Hepatocyte (in vitro differentiated cells): ENCODE measurements at regions not wholly inside any gene's neighbourhood (a gene's known extent, or its start where the extent isn't known, plus 50 kb on each side); places are given as distances from the start of the nearest gene placed in this dataset.

Source experiments
- EZH2 ChIP-seq: fragments of 200-600 bp; sonication (generic); IDR thresholded peaks from 2 replicates; pipeline ENCODE4 v1.6.1; 2016; ENCODE audit warnings: antibody characterized with exemption, mild to moderate bottlenecking, borderline replicate concordance
- EZH2phosphoT487 ChIP-seq: fragments of 200-600 bp; sonication (generic); IDR thresholded peaks from one replicate; pipeline ENCODE4 v1.6.1; 2018; ENCODE audit warnings: antibody characterized with exemption, mild to moderate bottlenecking, low read depth, moderate library complexity; ENCODE audit not compliant: unreplicated experiment, severe bottlenecking
- TF ChIP-seq, protein P1 (sequence below): fragments of 200-600 bp; sonication (generic); IDR thresholded peaks from 2 replicates; pipeline ENCODE4 v1.5.1; 2016; ENCODE audit warnings: antibody characterized with exemption, mild to moderate bottlenecking; ENCODE audit not compliant: poor library complexity

DNA sequence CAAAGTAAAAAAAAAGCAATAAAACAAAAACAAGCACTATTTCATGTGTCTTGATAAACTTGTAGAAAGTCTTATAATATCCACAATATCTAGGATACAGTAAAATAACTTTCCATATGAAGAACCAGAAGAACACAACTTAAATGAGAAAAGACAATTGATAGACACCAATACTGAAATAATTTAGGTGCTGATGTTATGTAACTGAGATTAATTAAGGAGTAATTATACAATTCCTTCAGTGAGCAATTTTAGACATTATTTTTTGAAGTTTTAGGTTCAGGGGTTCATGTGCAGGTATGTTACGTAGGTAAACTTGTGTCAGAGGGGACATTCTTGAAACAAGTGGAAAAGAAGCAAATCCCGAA, 88.3 kb upstream of the VPREB1 start:
- TF ChIP-seq, protein P1, sequence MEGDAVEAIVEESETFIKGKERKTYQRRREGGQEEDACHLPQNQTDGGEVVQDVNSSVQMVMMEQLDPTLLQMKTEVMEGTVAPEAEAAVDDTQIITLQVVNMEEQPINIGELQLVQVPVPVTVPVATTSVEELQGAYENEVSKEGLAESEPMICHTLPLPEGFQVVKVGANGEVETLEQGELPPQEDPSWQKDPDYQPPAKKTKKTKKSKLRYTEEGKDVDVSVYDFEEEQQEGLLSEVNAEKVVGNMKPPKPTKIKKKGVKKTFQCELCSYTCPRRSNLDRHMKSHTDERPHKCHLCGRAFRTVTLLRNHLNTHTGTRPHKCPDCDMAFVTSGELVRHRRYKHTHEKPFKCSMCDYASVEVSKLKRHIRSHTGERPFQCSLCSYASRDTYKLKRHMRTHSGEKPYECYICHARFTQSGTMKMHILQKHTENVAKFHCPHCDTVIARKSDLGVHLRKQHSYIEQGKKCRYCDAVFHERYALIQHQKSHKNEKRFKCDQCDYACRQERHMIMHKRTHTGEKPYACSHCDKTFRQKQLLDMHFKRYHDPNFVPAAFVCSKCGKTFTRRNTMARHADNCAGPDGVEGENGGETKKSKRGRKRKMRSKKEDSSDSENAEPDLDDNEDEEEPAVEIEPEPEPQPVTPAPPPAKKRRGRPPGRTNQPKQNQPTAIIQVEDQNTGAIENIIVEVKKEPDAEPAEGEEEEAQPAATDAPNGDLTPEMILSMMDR, result no peak
- TF ChIP-seq EZH2phosphoT487, result no peak
- TF ChIP-seq EZH2, result no peak
